HG03439 (cell line): ENCODE measurements at regions not wholly inside any gene's neighbourhood (a gene's known extent, or its start where the extent isn't known, plus 50 kb on each side); places are given as distances from the start of the nearest gene placed in this dataset.
"Not testable (repeated sequence)": the region's sequence is repeated elsewhere in the genome, so short reads cannot be mapped to it uniquely, and the experiment has no call there.

Source experiments
- ATAC-seq: cut with Tn5 transposase; IDR thresholded peaks from one replicate; pipeline ENCODE4 v1.9.1; 2021; ENCODE audit warnings: mild to moderate bottlenecking, moderate library complexity; ENCODE audit not compliant: unreplicated experiment

- ATAC-seq = no peak
Observed at GRCh38 chr2:216991563-216991962, 131.7 kb upstream of the TNP1 start.

GRCh38 chr2:216989340-216990129 lies 129.7 kb upstream of the TNP1 start:
- no peak for ATAC-seq

DNA sequence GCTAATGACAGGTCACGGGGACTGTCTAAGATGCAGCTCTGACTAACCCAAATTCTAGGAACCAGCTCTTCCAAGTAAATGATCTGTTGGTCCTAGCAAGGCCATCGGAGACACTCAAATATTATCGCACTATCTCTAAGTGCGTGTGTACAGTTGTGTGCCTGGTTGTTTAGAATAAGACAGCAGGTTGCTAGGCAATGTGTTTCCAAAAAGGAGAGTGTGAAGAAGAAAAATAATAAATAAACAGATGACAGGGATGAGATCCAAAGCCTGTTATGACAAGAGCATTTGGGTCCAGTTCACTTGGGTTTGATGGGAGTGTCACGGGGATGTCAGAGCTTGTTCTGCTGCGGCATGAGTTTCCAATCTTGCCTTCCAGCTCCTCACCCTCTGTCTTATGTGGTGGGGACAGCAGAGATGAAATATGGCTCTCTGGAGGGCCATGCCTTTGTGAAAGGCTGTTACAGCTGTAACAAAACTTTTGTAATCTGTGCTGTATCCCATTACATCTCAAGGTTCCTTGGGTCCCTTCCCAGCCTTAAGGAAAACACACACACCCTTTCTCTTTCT lies 127.5 kb upstream of the TNP1 start:
- no peak for ATAC-seq

- ATAC-seq = no peak
Observed at GRCh38 chr2:216985658-216986141, 125.8 kb upstream of the TNP1 start.

DNA sequence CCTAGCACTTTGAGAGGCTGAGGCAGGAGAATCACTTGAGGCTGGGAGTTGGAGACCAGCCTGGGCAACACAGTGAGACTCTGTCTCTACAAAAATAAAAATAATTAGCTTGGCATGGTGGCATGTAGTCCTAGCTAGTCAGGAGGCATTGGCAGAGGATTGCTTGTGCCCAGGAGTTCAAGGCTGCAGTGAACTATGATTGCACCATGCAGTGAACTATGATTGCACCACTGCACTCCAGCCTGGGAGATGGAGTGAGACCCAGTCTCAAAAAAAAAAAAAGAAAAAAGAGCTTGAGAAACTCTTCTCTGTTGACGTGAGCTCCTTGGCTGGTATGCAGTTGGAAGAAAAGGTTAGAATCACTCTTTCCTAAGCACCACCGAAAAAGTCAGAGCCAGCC lies 125.1 kb upstream of the TNP1 start:
- ATAC-seq = no peak

DNA sequence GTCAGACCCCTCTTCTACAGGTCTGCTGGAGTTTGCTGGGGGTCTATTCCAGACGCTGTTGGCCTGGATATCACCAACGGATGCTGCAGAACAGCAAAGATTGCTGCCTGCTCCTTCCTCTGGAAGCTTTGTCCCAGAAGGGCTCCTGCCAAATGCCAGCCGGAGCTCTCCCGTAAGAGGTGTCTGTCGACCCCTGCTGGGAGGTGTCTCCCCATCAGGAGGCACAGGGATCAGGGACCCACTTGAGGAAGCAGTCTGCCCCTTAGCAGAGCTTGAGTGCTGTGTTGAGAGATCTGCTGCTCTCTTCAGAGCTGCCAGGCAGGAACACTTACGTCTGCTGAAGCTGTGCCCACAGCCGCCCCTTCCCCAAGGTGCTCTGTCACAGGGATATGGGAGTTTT lies 122.1 kb upstream of the TNP1 start:
- not testable (repeated sequence) for ATAC-seq

DNA sequence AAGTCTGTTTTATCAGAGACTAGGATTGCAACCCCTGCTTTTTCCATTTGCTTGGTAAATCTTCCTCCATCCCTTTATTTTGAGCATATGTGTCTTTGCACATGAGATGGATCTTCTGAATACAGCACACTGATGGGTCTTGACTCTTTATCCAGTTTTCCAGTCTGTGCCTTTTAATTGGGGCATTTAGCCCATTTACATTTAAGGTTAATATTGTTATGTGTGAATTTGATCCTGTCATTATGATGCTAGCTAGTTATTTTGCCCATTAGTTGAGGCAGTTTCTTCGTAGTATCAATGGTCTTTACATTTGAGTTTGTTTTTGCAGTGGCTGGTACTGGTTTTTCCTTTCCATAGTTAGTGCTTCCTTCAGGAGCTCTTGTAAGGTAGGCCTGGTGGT lies 120.6 kb upstream of the TNP1 start:
- not testable (repeated sequence) for ATAC-seq

- no peak for ATAC-seq
Observed at GRCh38 chr2:216974321-216975302, 114.7 kb upstream of the TNP1 start.

GRCh38 chr2:216971593-216971992 lies 111.7 kb upstream of the TNP1 start:
- no peak for ATAC-seq

- ATAC-seq = no peak
Observed at GRCh38 chr2:216970359-216970915, 110.6 kb upstream of the TNP1 start.

DNA sequence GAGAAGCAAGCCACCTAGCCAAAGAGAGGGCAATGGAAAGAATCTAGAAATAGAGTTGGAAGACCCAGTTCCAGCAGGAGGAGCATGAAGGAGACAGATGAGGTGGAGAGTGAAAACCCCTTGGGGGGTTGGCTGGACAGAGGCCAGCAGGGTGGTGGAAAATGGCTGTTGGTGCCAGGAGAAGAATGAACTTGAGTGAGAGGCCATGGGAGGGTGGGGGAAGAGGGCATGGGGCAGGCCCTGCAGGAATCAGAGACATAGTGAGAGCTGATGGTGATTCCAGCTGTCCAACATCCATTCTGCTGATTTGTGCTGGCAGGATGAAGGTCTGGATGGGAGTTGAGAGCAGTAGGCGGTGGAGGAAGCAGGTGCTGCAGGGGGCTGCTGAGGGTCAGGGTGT lies 108.0 kb upstream of the TNP1 start:
- ATAC-seq = no peak

GRCh38 chr2:216960671-216961268 lies 100.9 kb upstream of the TNP1 start:
- ATAC-seq = no peak

DNA sequence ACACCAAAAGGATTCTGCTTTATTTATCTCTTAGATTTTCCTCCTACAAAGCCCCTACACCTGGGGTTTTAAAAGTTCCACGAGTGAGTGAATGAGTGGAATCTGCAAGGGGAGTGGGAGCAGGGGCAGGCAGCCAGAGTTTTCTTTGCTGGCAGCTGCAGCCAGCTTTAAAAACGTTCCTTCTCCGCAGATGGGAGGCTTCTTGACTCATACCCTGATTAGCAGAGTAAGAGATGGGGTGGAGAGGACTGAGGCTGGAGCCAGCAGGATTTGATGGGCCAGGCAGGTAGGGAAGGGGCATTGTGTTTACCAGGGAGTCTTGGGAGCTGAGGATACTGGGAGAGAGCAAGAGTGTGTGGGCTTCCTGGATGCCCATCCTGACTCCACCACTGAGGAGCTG lies 99.6 kb upstream of the TNP1 start:
- ATAC-seq = no peak

GRCh38 chr2:216956820-216957493 lies 97.1 kb upstream of the TNP1 start:
- ATAC-seq = no peak

- ATAC-seq = no peak
Observed at GRCh38 chr2:216951171-216951570, 91.3 kb upstream of the TNP1 start.

DNA sequence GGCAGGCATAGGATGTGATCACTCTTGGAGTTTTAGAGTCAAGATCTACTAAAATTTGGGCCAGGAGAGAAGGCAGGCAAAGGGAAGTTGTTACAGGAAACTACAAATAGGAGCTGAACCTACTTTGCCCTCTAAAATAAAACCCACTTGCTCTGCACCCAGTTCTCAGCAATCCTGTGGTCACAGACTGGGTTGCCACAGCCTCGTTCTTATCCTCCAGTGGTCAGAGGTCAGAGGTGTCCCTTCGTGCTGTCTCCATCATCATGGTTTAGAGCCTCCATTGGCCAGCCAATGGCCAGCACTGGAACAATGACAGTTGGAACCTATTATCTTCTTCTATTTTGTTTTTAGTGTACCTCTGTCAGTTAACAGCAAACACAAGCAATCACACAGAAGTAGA lies 90.7 kb upstream of the TNP1 start:
- ATAC-seq = no peak

DNA sequence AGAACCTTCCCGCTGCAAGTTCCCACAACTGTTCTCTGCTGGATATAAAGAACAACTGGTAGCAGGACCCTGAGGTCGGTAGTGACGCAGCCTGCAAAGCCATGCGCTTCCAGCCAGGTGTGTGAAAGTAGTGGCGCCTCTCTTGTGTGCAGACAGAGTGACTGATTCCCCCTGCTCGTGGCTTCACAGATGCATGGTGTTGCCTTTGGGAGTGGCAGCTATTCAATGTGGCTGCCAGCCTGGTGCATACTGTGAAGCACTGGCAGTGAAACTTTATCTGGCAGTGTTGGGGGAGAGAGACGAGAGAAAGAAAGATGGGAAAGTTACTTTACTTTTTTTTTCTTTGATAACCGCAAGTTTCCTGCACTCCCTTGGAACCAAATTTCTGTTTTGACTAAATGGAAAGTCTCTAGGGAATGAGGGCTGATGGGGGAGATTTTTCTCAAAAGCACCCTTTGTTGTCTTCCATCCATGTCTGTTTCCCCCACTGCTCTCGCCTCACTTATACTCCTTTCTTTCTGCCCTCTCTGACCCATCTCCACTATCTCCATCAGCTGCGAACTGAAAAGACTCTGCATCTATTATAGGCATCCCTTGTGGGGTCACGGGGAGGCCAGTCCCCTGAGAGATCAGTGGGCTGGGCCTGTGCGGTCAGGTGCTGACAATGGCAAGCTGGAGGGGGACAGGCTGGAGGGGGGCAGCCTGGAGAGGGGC lies 90.0 kb upstream of the TNP1 start:
- no peak for ATAC-seq

DNA sequence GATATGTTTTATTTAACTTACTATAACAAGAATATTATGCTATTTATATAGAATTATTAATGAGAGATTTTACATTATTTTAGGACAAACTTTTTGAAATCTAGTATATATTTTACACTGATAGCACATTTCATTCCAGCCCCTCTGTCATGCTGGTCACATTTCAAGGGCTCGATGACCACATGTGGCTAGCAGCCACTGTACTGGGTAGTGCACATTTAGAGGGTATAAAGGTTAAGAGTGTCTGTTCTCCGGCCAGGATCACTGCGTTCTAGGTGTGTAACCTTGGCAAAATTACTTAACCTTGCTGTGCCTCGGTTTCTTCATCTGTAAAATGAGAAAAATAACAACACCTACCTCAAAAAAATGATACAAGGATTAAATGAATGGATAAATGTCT lies 87.2 kb upstream of the TNP1 start:
- no peak for ATAC-seq

- ATAC-seq = no peak
Observed at GRCh38 chr2:216944733-216945132, 84.9 kb upstream of the TNP1 start.

DNA sequence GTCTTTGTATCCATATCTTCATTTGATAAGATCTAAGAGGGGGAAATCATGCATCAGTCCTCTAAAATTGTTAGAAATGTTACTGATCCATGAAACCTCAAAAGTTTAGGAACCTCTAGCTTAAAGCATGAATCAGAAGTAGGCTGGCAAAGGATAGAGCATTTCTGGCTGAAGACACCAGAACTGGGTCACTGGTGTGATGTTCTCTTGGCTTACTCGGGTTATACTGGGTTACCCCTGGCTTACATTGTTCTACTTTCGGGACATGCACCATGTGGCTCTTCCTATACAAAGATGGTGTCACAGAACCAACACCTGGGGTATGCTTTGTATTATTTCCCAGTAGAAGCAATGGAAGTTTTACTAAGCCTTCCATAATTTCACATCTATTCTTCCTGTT lies 83.2 kb upstream of the TNP1 start:
- ATAC-seq = no peak
